ENCODE measurements at regions not wholly inside any gene's neighbourhood (a gene's known extent, or its start where the extent isn't known, plus 50 kb on each side); places are given as distances from the start of the nearest gene placed in this dataset.
"Not testable (repeated sequence)": the region's sequence is repeated elsewhere in the genome, so short reads cannot be mapped to it uniquely, and the experiment has no call there.

DNA sequence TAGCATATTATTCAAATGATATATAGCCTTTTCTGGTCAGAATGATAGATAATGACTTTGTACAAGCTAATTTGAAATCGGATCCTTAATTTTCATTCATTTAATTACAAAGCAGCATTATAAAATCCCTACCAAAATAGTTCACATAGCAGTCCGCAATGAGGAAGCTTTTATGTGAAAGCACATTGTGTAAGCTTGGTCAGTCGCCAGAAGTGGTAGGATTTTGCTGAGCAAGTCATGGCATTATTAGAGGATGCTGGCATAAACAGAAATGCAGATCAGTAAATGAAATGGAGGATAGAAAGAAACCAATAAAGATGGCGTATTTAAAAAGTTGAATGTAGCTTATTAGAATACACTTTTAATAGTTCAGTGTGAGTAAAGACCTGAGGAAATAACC is 93.2 kb upstream of the DIAPH2 start:
- no peaks in the 10 kb centered on the region for H3K9me3 ChIP-seq
- no peak for DNase-seq (ENCODE audit: low spot score in 2 of 2)
- TF ChIP-seq CTCF (IDR thresholded peaks at IDR 0.05): no peak
- H3K4me1 ChIP-seq: no peaks in the 10 kb centered on the region
- intact Hi-C loops (cut with DNase I): no loop called here
- no peaks in the 10 kb centered on the region for H3K27me3 ChIP-seq
- no peak overlapping the region for H3K27ac ChIP-seq
- no peak overlapping the region for H3K4me3 ChIP-seq
- H3K36me3 ChIP-seq: no peaks in the 10 kb centered on the region

GRCh38 chrX:96597847-96598246 is 86.8 kb upstream of the DIAPH2 start:
- intact Hi-C loops (cut with DNase I); H3K36me3 ChIP-seq; H3K27ac ChIP-seq; H3K27me3 ChIP-seq; H3K4me1 ChIP-seq; H3K9me3 ChIP-seq; DNase-seq (ENCODE audit: low spot score in 2 of 2); H3K4me3 ChIP-seq: not testable (repeated sequence)

- H3K27me3 ChIP-seq: no peaks in the 10 kb centered on the region
- no peaks in the 10 kb centered on the region for H3K9me3 ChIP-seq
- H3K4me3 ChIP-seq: no peak overlapping the region
- no peaks in the 10 kb centered on the region for H3K36me3 ChIP-seq
- no peak overlapping the region for H3K27ac ChIP-seq
- intact Hi-C loops (cut with DNase I): no loop called here
- no peak for TF ChIP-seq CTCF (IDR thresholded peaks at IDR 0.05)
- H3K4me1 ChIP-seq: no peaks in the 10 kb centered on the region
- DNase-seq (ENCODE audit: low spot score in 2 of 2): no peak
These were observed 72.9 kb upstream of the DIAPH2 start for GRCh38 chrX:96611619-96612362.

- no peak overlapping the region for H3K27ac ChIP-seq
- no peak for TF ChIP-seq CTCF (IDR thresholded peaks at IDR 0.05)
- H3K36me3 ChIP-seq: no peaks in the 10 kb centered on the region
- no peaks in the 10 kb centered on the region for H3K27me3 ChIP-seq
- H3K9me3 ChIP-seq: no peaks in the 10 kb centered on the region
- H3K4me3 ChIP-seq: no peak overlapping the region
- intact Hi-C loops (cut with DNase I): no loop called here
- no peak for DNase-seq (ENCODE audit: low spot score in 2 of 2)
- H3K4me1 ChIP-seq: no peaks in the 10 kb centered on the region
These were observed 69.2 kb upstream of the DIAPH2 start for GRCh38 chrX:96615448-96615847.

- Histone ChIP-seq H3K27ac (no peak overlapping the region), H3K4me3 (no peak overlapping the region), H3K9me3 (no peaks in the 10 kb centered on the region), H3K27me3 (no peaks in the 10 kb centered on the region), H3K4me1 (no peaks in the 10 kb centered on the region), H3K36me3 (no peaks in the 10 kb centered on the region)
- intact Hi-C loops (cut with DNase I): no loop called here
- no peak for TF ChIP-seq CTCF (IDR thresholded peaks at IDR 0.05)
- DNase-seq (ENCODE audit: low spot score in 2 of 2): no peak
These were observed 65.1 kb upstream of the DIAPH2 start for GRCh38 chrX:96619588-96619987.

DNA sequence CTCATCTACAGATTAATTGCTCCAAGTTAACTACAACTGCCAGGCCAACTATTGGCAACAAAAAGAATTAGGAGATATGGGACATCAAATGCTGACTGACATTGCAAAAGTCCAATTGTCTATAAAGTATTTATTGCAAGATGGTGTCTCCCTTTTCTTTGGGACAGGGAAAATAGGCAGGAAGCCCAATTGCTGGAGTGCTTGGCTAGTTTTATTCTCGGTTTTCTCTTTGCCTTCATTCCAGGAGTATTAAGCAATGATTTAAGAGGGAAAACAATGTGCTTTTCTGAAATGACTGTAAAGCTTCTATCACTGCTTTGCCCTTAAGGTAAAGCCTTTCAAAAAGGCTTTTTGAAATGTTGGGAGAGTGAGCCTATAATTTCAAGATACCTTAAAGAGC is 62.8 kb upstream of the DIAPH2 start:
- no peak for DNase-seq (ENCODE audit: low spot score in 2 of 2)
- no peak overlapping the region for H3K27ac ChIP-seq
- no peaks in the 10 kb centered on the region for H3K9me3 ChIP-seq
- H3K4me1 ChIP-seq: no peaks in the 10 kb centered on the region
- intact Hi-C loops (cut with DNase I): no loop called here
- TF ChIP-seq CTCF (IDR thresholded peaks at IDR 0.05): no peak
- H3K36me3 ChIP-seq: no peaks in the 10 kb centered on the region
- H3K27me3 ChIP-seq: no peaks in the 10 kb centered on the region
- H3K4me3 ChIP-seq: no peak overlapping the region
